Stimulated activated CD4-positive, alpha-beta T cell treated with anti-CD3 and anti-CD28 coated beads, Interleukin-4, amount 100 ng/mL, for 48 hours (primary cell): ENCODE measurements at regions not wholly inside any gene's neighbourhood (a gene's known extent, or its start where the extent isn't known, plus 50 kb on each side); places are given as distances from the start of the nearest gene placed in this dataset.
"Not testable (repeated sequence)": the region's sequence is repeated elsewhere in the genome, so short reads cannot be mapped to it uniquely, and the experiment has no call there.

ENCODE experiments used
- DNase-seq, 2 donors: peaks; one replicate each; pipeline ENCODE4 v3.0.0-alpha.2; 2020; ENCODE audit warnings: low read depth in 2 of 2

DNA sequence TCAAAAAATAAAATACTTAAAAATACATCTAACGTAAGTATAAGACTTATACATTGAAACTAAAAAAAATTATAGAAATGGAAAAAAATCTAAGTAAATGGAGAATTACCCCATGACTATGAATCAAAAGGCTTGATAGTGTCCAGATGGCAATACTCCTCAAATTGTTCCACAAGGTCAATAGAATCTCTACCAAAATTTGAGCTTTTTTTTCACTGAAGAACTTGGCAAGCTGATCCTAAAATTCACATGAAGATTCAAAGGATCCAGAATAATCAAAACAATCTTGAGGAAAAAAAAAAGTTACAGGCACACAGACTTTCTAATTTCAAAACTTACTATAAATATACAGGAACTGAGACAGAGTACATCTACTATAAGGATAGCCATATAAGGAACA is 448.4 kb upstream of the CDH11 start:
- no peak for DNase-seq

DNA sequence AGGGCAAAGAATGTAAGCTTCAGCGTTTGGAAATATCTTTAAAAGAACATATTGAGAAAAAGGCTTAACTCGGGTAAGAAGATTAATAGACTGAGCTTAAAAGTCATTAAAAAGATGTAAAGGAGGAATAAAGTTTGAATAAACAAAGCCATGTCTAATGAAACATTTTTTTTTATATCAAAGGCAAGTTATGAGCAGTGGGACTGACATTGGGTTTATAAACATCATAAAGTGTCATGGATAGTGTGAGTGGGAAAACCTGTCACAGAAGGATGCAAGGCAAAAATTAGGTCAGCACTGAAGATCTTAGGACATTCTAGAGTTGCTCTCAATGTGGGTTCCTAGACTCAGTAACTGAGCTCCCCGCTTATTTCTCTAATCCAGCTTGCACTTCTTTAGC is 438.0 kb upstream of the CDH11 start:
- DNase-seq, result no peak

DNA sequence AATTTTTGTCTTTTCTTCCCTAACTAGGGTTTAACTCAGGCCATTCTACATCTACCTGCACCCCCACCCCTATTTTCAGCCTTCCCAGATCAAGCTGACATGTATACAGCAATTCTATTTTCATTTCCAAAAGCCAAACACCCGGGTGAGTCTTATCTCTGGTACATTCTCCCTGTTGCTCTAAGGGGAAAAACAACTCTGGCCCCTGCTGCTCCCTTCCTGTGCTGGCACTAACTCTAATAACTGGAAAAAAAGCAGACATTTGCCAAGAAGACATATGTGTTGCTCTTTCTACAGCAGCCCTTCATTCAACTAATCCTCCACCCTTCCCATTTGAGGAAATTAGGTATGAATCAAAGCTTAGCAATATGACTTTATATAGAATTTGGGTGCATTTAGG is 427.8 kb upstream of the CDH11 start:
- DNase-seq, result not testable (repeated sequence)

DNA sequence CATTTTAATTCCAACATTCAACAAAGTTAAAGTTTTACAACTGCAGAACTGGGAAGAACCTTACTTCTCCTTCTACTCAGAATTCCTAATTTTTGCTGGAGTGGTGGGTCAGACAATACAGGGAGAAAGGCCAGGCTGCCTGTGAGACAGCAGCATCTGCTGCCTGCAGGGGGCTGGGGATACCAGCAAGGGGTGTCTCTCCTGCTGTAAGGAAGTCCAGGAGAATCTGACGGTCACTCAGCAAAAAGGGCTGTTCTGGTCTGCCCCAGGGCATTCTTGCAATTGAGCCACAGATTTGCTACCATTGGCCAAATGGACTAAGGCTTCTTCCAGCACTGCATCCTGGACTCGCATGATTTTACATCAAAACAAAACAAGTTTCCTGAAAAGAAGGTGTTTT is 426.6 kb upstream of the CDH11 start:
- no peak for DNase-seq

DNA sequence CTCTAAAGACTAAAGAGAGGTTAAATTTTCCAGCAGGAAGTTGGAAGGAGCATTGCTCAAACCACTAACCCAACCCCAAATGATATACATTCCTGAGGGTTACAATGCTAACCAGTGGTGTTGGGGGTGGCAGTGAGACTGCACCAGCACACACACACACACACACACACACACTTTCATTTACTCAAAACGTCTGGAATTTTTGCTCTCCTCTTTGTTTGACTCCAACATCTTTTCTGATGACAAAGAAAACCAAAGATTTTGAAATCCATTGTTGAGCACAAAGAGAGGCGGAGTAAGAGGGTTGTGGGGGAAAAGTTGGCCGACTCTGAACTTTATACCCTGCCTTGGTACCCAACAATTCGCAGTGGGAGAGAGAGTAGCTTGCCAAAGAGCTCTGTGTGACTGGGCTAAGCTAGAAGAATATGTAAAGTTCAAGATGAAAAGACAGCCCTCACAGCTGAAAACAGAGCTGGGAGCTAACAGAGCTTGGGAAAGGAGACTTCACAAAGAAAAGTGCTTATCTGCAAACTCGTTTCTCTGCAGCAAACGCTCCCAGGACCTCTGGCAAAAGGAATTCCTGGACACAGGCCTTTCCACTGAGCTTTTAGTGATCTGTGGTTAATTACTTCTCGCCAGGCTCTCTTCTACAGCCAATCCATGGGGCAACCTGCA is 426.0 kb upstream of the CDH11 start:
- DNase-seq, result no peak

DNA sequence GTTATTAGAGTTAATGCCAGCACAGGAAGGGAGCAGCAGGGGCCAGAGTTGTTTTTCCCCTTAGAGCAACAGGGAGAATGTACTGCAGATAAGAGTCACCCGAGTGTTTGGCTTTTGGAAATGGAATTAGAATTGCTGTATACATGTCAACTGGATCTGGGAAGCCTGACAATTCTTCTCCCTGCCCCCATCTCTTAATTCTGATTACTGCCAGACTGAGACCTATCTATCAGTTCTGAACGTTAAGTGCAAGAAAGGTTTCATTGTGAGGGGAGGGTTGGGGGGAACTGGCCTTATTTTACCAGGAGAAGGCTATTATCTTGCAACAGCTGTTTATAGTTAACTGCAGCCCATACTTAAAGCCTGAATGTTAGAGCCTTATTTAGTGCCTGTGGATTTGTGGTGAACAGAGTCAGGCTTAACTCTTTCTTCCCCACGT is 424.5 kb upstream of the CDH11 start:
- no peak for DNase-seq

DNA sequence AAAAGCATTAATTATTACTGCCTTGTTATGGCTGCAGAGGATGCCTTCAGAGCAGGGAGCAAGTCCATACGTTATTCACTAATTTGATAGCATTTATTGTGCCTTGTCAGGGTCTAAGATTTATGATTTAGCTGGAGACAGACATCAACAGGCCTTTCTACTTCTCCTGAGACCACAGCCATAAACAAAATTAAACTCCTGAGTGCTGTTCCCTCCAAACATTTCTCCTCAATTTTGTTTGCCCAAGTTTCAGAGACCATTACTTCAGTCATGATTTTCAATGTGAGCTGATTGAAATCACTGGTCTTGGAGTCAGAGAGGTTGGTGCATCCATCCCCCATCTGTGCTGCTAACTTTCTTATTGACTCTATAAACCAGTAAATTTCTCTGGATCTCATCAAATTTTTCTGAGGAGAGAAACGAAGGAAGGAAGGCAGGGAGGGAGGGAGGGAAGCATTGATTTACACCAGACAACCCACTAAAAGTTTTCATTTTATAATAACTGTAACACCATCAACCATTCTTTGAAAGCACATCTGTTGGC is 423.6 kb upstream of the CDH11 start:
- no peak for DNase-seq

DNA sequence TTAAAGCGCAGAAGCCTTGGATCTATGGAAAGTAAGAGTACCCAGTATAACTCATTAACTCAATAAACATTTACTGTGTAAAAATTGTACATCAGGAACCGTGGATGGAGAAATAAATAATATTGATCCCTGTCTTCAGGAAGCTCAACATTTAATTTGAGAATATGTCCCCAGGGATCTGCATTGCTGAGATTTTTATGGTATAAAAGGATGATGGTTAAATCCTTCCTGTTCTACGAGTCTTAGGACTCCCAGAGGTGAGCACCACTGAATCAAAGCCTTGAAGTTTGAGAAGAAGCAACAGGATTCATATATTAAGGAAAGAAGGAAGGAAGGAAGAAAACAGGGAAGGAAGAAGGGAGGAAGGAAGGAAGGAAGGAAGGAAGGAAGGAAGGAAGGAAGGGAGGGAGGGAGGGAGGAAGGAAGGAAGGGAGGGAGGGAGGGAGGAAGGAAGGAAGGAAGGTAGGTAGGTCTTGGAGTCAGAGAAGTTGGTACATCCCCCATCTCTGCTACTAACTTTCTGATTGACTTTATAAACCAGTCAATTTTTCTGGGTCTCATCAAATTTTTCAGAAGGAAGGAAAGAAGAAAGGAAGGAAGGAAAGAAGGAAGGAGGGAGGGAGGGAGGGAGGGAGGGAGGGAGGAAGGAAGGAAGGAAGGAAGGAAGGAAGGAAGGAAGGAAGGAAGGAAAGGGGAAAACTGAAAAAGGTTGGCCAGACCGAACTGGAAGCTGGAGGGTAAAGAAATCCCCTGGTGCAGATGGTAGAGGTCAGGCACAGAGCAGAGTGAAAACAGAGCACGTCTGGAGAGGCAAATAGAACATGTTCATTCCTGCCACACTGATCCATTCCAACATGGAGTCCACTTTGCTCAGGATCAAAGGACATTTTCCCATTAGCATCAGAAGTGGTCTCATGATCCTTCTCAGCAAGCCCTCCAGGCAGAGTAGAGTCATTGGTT is 422.2 kb upstream of the CDH11 start:
- no peak for DNase-seq

DNA sequence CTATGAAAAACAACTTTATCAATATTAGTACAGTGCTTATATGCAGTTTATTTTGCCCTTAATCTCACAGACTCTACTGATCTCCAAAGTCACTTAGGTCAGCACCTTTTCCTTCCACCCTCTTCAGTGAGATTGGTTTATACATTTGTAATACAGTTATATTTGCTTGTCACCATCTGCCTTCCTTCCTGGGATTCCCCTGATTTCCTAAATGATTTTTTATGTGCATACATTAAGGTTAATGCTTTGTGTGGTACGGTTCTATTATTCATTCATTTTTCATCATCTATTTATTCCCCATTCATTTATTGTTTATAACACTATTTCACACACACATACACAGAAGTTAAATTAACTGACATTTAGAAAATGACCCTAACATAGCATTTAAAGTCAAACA is 419.8 kb upstream of the CDH11 start:
- no peak for DNase-seq

DNA sequence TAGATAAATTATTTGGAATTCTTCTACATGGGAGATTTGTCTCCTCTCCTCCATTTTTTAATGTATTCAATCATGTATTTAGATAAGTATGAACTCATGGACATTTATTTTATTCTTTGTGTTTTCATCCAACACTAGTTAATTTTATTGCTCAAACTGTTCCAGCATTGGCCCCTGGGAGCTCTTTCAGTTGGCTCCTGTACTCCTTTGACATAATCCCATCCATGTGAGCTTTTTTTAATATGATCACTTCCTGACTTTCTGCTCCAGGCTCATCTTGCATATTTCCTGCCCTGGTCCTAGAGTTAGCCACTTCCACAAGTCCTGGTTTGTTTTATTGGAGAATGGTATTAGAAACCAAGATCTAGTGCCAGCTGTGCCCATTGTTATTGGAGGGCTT is 419.0 kb upstream of the CDH11 start:
- DNase-seq, result no peak

DNA sequence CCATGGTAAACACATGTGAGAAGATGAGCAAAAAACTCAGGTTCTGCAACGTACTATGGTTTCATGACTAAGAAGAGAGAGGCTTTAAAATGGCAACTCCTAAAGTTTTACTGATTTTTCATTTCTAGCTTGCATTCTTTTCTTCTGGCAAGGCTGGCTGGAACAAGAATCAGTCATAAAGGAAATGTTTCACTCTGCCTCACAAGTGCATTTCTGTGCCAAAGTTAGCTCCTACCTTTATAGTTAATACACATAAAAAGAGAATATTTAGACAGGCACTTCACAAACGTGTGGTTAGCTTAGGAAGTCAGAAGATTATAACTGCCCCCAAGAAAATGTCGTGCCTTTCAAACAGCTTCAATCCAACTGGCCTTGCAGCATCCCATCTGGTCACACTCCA is 417.1 kb upstream of the CDH11 start:
- DNase-seq, result no peak

DNA sequence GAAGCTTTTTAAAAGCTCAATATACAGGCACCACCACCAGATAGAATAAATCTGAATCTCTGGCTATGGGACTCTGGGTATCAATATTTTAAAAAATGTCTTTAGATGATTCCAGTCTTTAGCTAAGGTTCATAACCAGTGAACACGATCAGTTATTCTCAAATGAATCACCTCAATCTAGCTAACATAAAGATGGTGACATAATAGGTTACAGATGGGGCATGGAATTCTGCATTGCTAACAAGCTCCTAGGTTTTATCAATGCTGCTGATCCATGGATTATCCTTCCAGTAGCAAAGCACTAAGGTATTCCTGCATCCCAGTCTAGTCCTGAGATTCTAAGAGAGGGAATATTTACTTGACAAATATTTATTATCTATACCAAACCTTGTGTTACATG is 415.5 kb upstream of the CDH11 start:
- no peak for DNase-seq

DNA sequence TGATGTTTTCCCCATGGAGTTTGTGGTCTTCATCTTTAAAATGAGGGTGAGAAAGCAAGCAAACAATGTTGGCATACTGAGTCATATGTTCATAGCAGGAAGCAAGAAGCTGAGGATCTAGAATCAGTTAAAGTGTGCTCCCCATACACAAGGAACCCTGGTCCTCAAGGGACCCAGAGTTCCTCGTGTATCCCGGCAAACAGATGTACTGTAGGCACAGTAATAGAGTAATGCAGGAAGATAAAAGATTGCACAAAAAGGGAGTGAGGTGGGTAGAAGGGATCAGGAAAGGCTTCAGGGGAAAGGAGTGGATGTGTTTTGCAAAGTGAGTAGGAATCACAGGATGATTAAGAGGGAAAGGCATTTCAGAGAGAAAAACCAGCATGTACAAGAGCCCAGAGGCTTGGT is 412.3 kb upstream of the CDH11 start:
- DNase-seq, result no peak

DNA sequence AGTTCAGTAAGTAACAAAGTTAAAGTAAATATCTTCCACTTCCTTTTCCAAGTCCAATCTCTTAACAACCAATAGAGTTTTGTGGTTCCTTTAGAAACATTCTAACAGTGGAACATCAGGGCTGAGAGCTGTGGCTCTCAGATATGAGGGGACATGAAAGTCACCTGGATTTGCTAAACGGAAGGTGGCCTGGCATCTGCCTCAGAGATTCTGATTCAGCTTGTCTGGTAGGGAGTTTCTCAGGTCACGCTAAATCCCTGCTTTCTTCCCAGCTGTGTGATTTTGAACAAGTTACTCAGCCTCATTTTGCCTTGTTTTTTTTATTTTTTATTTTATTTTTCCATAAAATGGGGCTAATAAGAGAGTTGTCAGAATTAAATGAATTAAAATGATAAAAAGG is 411.0 kb upstream of the CDH11 start:
- DNase-seq, result no peak

DNA sequence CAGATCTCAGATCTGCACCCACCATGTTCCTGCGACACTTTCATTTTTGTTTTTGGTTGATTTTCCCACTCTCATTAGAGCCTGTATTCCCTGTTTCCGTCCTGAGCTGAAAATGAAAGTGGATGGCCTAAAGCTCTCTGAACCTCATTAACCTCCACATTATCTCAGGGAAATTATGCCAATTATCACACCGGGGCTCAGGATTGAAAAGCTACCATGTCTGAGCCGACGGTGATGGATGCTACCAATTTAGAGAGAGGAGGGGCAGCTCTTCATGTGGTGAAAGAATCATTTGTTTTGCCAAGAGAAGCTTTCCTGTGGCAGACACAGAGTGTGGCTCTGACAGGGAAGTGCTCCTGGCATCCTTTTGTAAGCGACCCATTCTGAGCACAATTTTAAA is 410.4 kb upstream of the CDH11 start:
- DNase-seq, result no peak

DNA sequence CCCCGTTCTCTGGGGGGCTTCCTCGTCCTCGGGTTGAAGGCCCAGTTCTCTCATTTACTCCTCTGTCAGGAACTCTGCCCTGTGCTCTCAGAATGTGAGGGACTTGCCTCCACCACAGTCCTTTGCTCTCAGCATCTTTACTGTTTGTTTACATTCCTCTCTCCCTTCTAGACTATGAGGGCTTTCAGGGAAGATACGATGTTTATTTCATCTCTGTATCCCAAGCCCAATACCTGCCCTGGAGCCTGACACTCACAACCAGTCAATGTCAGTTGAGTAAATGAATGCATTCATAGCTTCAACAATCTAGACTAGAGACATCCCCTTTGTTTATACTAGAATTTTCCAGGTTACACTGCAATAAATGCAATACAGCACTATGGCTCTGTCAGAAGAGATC is 409.6 kb upstream of the CDH11 start:
- no peak for DNase-seq

DNA sequence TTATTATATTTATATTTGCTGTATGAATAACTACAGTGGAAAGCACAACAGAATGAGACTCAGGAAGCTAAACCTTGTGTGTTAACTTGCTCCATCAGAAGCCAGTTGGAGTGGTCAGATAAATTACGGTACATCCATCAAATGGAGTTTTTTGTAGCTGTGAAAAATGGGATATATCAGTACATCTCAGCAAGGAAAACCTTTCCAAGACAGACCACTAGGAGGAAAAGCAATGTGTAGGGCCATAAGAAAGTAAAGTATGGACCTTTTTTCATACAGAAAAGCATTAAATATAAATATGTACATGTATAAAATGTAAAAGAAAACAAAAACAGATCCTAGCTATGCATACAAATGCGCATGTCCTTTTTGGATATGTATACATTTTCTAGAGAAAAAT is 403.8 kb upstream of the CDH11 start:
- no peak for DNase-seq

DNA sequence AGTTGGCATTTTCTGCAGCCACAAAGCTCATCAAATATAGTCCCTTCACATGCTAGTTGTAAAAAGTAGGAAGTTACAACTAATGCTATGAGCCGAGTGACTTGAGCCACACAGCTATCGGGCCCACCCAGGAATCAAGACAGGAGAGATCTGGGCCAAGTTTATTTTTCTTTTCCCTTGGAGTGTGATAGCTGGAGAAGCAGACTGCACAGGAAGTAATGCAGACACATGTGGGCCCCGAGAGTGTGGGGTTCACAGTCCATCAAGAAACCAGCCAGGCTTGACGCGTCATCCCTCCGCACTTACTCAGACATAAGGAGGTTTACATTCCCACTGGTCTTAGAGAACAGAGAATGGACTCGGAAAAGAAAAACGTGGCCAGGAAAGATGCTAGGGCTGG is 403.1 kb upstream of the CDH11 start:
- DNase-seq, result no peak

DNA sequence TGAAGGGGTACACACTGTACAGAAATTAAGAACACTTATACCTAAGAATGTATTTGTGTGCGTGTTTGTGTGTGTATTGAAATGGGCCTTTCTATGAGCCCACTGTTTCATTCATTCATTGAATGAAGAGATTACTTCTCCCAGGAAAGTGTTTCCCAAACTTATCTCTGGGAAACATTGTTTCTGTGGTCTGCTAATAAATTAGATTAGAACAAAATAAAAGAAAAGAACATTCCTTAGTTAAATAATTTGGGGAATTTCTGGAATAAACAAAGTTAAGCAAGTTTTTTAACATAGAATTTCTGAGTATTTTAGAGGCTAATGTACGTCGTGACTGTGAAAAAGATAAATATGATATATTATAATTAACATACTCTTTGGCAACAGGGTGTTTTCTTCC is 402.4 kb upstream of the CDH11 start:
- DNase-seq, result no peak

DNA sequence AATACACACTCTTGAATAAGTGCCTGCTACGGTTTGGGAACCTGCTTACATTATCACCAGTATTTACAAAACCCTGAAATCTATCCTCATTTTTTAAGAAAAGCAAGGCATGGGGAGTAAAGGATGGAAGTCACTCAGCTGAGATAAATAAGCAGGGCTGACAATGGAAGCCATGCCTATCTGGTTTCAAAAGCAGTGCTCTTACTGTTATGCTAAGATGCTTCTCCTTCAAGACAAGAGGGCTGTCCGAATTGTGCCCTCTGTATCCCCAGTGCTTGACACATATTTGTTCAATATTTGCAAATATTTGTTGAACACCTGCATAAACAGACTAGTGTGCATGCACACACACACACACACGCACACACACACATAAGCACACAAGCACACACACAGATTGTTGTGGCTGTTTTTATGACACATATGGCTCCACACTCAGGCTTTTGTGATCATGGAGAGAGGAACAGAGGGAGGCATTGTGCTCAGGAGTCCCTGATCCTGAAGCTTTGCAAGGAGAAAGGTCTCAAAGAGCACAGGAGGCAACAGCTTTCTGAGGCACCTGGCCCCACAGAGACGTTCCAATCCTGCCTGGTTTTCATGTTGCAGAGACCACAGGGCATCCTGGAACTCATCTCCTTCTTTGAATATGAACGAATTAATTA is 401.6 kb upstream of the CDH11 start:
- DNase-seq, result no peak

DNA sequence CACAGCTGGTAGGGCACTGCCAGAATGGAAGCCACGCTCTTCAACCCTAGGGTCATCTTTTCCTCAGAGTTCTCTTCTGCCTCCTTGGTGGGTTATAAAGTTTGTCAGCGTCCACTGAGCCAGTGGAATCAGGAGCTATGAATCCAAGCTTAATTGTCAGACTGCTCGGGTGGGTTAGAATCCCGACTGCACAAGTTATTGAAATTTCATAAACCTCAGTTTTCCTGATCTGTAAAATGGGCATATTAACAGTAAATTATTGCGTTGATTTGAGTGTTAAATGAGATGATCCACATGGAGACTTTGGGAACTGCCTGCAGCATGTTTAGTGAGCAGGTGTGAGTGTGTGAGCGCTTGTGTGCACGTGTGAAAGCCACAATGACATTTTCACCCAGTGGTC is 400.5 kb upstream of the CDH11 start:
- DNase-seq, result no peak

DNA sequence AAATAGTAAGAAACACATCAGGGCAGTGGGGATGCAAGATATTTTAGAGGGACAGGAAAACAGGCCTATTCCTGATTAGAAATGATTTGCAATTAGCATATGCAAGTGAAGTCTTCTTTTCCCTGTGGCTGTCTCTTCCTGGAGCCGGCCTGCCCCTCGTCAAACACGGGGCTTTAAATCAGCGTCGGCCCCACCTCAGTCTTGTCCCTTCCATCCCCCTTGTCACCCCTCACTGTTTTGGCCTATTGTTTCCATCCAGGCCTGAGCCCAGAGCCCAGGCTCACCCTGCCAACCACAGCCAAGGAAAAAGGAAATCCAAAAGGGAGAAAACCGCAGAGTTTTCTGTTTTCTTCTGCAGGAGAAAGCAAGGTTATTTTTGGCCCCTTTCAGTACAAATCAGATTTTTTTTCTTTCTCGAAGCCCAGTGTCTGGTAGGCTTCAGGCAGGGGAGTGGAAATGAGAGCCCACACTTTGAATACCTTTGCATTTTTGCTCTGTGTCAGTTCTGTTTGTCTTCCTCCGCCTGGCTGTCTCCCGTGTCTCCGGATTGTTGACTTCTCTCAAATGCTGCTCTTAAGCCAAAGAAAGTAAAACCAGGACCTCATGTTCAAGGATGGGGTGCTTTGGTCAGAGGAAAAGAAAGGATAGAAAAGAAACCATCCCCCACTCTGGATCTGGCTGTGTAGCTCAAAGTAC is 399.9 kb upstream of the CDH11 start:
- no peak for DNase-seq
